WTC11 (cell line): ENCODE measurements at regions not wholly inside any gene's neighbourhood (a gene's known extent, or its start where the extent isn't known, plus 50 kb on each side); places are given as distances from the start of the nearest gene placed in this dataset.
"Not testable (repeated sequence)": the region's sequence is repeated elsewhere in the genome, so short reads cannot be mapped to it uniquely, and the experiment has no call there.

Source experiments
- ATAC-seq: fragments of 200-7000 bp; cut with Tn5 transposase; 2 replicates; pipeline ENCODE4 v1.10.0; 2021; ENCODE audit warnings: mild to moderate bottlenecking, moderate library complexity
- CTCF ChIA-PET: fragments of 300-600 bp; sonication (Branson Sonifier 250); formaldehyde crosslinking; loops from one replicate; lab custom pipeline; 2021; ENCODE audit warnings: antibody characterized with exemption; lab: Charles Lee
- POLR2A ChIA-PET: fragments of 350-600 bp; sonication (Branson Sonifier 250); formaldehyde crosslinking; loops from one replicate; lab custom pipeline; 2021; ENCODE audit warnings: antibody characterized with exemption; lab: Charles Lee
- DNase-seq: peaks from one replicate; pipeline ENCODE4 v3.0.0; 2021; ENCODE audit warnings: low spot score
- H3K27ac Mint-ChIP-seq: 2 replicates; pipeline ENCODE4 v1.8.0; 2021; ENCODE audit warnings: mixed read lengths
- H3K27me3 Mint-ChIP-seq: 2 replicates; pipeline ENCODE4 v1.8.0; 2021; ENCODE audit warnings: low read depth, mild to moderate bottlenecking, moderate library complexity, mixed read lengths
- H3K36me3 Mint-ChIP-seq: 2 replicates; pipeline ENCODE4 v1.8.0; 2021; ENCODE audit warnings: mixed read lengths
- H3K4me1 Mint-ChIP-seq: 2 replicates; pipeline ENCODE4 v1.8.0; 2022; ENCODE audit warnings: mixed read lengths
- H3K4me3 Mint-ChIP-seq: 2 replicates; pipeline ENCODE4 v1.8.0; 2021; ENCODE audit warnings: mild to moderate bottlenecking, moderate library complexity, mixed read lengths
- H3K9me3 Mint-ChIP-seq: 2 replicates; pipeline ENCODE4 v1.8.0; 2021; ENCODE audit warnings: mixed read lengths
- CREB1 ChIP-seq: sonication (generic); formaldehyde crosslinking; IDR thresholded peaks from 2 replicates; pipeline ENCODE4 v1.8.0; 2023; ENCODE audit warnings: mild to moderate bottlenecking, missing genetic modification reagents
- CREM ChIP-seq: sonication (generic); formaldehyde crosslinking; IDR thresholded peaks from 2 replicates; pipeline ENCODE4 v1.8.1; 2022; ENCODE audit warnings: mild to moderate bottlenecking, missing genetic modification reagents, moderate library complexity
- ERG ChIP-seq: fragments of 250-450 bp; sonication (Bioruptor Pico); IDR thresholded peaks from 2 replicates; pipeline ENCODE4 v1.8.0; 2021; ENCODE audit warnings: mild to moderate bottlenecking
- FOXK1 ChIP-seq: sonication (generic); formaldehyde crosslinking; IDR thresholded peaks from 2 replicates; pipeline ENCODE4 v1.8.0; 2022; ENCODE audit warnings: mild to moderate bottlenecking, moderate library complexity, missing genetic modification reagents
- FOXP1 ChIP-seq: sonication (generic); formaldehyde crosslinking; IDR thresholded peaks from 2 replicates; pipeline ENCODE4 v1.8.0; 2022; ENCODE audit warnings: missing genetic modification reagents, mild to moderate bottlenecking, moderate library complexity, borderline replicate concordance
- MXD4 ChIP-seq: fragments of 250-450 bp; sonication (Bioruptor Pico); IDR thresholded peaks from 2 replicates; pipeline ENCODE4 v1.8.0; 2021; ENCODE audit warnings: mild to moderate bottlenecking, moderate library complexity, borderline replicate concordance
- PRDM15 ChIP-seq: sonication (generic); formaldehyde crosslinking; IDR thresholded peaks from 2 replicates; pipeline ENCODE4 v1.8.0; 2022; ENCODE audit warnings: missing genetic modification reagents
- SMAD3 ChIP-seq: sonication (generic); formaldehyde crosslinking; IDR thresholded peaks from 2 replicates; pipeline ENCODE4 v1.8.0; 2022; ENCODE audit warnings: missing genetic modification reagents, mild to moderate bottlenecking, borderline replicate concordance
- ZMAT4 ChIP-seq: fragments of 250-450 bp; sonication (Bioruptor Pico); IDR thresholded peaks from 2 replicates; pipeline ENCODE4 v1.9.0; 2021; ENCODE audit warnings: mild to moderate bottlenecking
- ZNF219 ChIP-seq: sonication (generic); formaldehyde crosslinking; IDR thresholded peaks from 2 replicates; pipeline ENCODE4 v1.8.0; 2023; ENCODE audit warnings: missing genetic modification reagents, mild to moderate bottlenecking, borderline replicate concordance
- ZNF232 ChIP-seq: sonication (generic); formaldehyde crosslinking; IDR thresholded peaks from 2 replicates; pipeline ENCODE4 v1.8.0; 2022; ENCODE audit warnings: mild to moderate bottlenecking, missing genetic modification reagents
- ZNF512 ChIP-seq: sonication (generic); formaldehyde crosslinking; IDR thresholded peaks from 2 replicates; pipeline ENCODE4 v1.8.1; 2022; ENCODE audit warnings: missing genetic modification reagents, borderline replicate concordance
- ZNF532 ChIP-seq: fragments of 250-450 bp; sonication (Bioruptor Pico); IDR thresholded peaks from 2 replicates; pipeline ENCODE4 v1.9.0; 2021; ENCODE audit warnings: mild to moderate bottlenecking, borderline replicate concordance
- TF ChIP-seq, protein P1 (sequence below): sonication (generic); formaldehyde crosslinking; IDR thresholded peaks from 2 replicates; pipeline ENCODE4 v1.8.1; 2023; ENCODE audit warnings: mild to moderate bottlenecking, missing genetic modification reagents
- TF ChIP-seq, protein P2 (sequence below): sonication (generic); formaldehyde crosslinking; IDR thresholded peaks from 2 replicates; pipeline ENCODE4 v1.8.1; 2023; ENCODE audit warnings: mild to moderate bottlenecking, missing genetic modification reagents, moderate library complexity
- TF ChIP-seq, protein P3 (sequence below): sonication (generic); formaldehyde crosslinking; IDR thresholded peaks from 2 replicates; pipeline ENCODE4 v1.8.0; 2023; ENCODE audit warnings: missing genetic modification reagents
- TF ChIP-seq, protein P4 (sequence below): sonication (generic); formaldehyde crosslinking; IDR thresholded peaks from 2 replicates; pipeline ENCODE4 v1.8.0; 2022; ENCODE audit warnings: mild to moderate bottlenecking, missing genetic modification reagents

- no peak for TF ChIP-seq ERG (CRISPR knock-in tag)
- TF ChIP-seq MXD4 (CRISPR knock-in tag) = no peak
- TF ChIP-seq FOXK1 (CRISPR knock-in tag) = no peak
- no peak for TF ChIP-seq ZNF512 (CRISPR knock-in tag)
- TF ChIP-seq CREM (CRISPR knock-in tag) = no peak
- TF ChIP-seq, protein P1, sequence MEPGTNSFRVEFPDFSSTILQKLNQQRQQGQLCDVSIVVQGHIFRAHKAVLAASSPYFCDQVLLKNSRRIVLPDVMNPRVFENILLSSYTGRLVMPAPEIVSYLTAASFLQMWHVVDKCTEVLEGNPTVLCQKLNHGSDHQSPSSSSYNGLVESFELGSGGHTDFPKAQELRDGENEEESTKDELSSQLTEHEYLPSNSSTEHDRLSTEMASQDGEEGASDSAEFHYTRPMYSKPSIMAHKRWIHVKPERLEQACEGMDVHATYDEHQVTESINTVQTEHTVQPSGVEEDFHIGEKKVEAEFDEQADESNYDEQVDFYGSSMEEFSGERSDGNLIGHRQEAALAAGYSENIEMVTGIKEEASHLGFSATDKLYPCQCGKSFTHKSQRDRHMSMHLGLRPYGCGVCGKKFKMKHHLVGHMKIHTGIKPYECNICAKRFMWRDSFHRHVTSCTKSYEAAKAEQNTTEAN (CRISPR knock-in tag) = no peak
- no peak for TF ChIP-seq FOXP1 (CRISPR knock-in tag)
- no peak for TF ChIP-seq CREB1
Measured at GRCh38 chrX:30027636-30028035, 187.7 kb upstream of the MAGEB2 start (continued).

GRCh38 chrX:30036406-30036805, 179.0 kb upstream of the MAGEB2 start:
- ATAC-seq, H3K36me3 Mint-ChIP-seq, H3K4me1 Mint-ChIP-seq, DNase-seq, POLR2A ChIA-PET, H3K27ac Mint-ChIP-seq, H3K4me3 Mint-ChIP-seq, H3K27me3 Mint-ChIP-seq, CTCF ChIA-PET: not testable (repeated sequence)
- peaks cover 21% of the 10 kb centered on the region for H3K9me3 Mint-ChIP-seq

GRCh38 chrX:30039768-30040167, 175.6 kb upstream of the MAGEB2 start:
- peaks cover 22% of the 10 kb centered on the region for H3K9me3 Mint-ChIP-seq
- ChIA-PET CTCF (no interaction called here), POLR2A (no interaction called here)
- H3K4me1 Mint-ChIP-seq = no peaks in the 10 kb centered on the region; the same call in 1 of the 2 replicates
- DNase-seq (no peak), ATAC-seq (no peak)
- H3K27me3 Mint-ChIP-seq = no peaks in the 10 kb centered on the region; the same call in 1 of the 2 replicates
- no peak overlapping the region for H3K27ac Mint-ChIP-seq
- H3K4me3 Mint-ChIP-seq = no peak overlapping the region
- peaks cover 7% of the 10 kb centered on the region; the same call in 1 of the 2 replicates for H3K36me3 Mint-ChIP-seq
- TF ChIP-seq ZNF532 (CRISPR knock-in tag) (no peak), ZMAT4 (CRISPR knock-in tag) (no peak), ZNF219 (CRISPR knock-in tag) (no peak), SMAD3 (CRISPR knock-in tag) (no peak), FOXP1 (CRISPR knock-in tag) (no peak), PRDM15 (CRISPR knock-in tag) (no peak), ZNF232 (no peak)
- TF ChIP-seq, protein P2, sequence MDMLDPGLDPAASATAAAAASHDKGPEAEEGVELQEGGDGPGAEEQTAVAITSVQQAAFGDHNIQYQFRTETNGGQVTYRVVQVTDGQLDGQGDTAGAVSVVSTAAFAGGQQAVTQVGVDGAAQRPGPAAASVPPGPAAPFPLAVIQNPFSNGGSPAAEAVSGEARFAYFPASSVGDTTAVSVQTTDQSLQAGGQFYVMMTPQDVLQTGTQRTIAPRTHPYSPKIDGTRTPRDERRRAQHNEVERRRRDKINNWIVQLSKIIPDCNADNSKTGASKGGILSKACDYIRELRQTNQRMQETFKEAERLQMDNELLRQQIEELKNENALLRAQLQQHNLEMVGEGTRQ = no peak
- TF ChIP-seq, protein P3, sequence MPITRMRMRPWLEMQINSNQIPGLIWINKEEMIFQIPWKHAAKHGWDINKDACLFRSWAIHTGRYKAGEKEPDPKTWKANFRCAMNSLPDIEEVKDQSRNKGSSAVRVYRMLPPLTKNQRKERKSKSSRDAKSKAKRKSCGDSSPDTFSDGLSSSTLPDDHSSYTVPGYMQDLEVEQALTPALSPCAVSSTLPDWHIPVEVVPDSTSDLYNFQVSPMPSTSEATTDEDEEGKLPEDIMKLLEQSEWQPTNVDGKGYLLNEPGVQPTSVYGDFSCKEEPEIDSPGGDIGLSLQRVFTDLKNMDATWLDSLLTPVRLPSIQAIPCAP (CRISPR knock-in tag) = no peak
- TF ChIP-seq, protein P4, sequence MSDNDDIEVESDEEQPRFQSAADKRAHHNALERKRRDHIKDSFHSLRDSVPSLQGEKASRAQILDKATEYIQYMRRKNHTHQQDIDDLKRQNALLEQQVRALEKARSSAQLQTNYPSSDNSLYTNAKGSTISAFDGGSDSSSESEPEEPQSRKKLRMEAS (CRISPR knock-in tag) = no peak
